Parathyroid adenoma (tissue), 2 donors: ENCODE measurements at regions not wholly inside any gene's neighbourhood (a gene's known extent, or its start where the extent isn't known, plus 50 kb on each side); places are given as distances from the start of the nearest gene placed in this dataset.

Experiments
- H2AFZ ChIP-seq: fragments of 300-600 bp; sonication (generic); one replicate; pipeline ENCODE4 v1.7.0; 2017; ENCODE audit warnings: antibody characterized with exemption, mild to moderate bottlenecking
- H3K27ac ChIP-seq: fragments of 300-600 bp; sonication (generic); one replicate; pipeline ENCODE4 v1.7.0; 2017
- H3K27me3 ChIP-seq: fragments of 300-600 bp; sonication (generic); one replicate; pipeline ENCODE4 v1.7.0; 2017; ENCODE audit warnings: low read length; ENCODE audit not compliant: control insufficient read depth, insufficient read depth
- H3K36me3 ChIP-seq: fragments of 300-600 bp; sonication (generic); one replicate; pipeline ENCODE4 v1.7.0; 2017; ENCODE audit warnings: low read length; ENCODE audit not compliant: control insufficient read depth, insufficient read depth
- H3K4me1 ChIP-seq: fragments of 300-600 bp; sonication (generic); one replicate; pipeline ENCODE4 v1.7.0; 2017; ENCODE audit warnings: control low read depth
- H3K4me2 ChIP-seq: fragments of 300-600 bp; sonication (generic); one replicate; pipeline ENCODE4 v1.7.0; 2017; ENCODE audit warnings: low read length
- H3K4me3 ChIP-seq: fragments of 300-600 bp; sonication (generic); one replicate; pipeline ENCODE4 v1.7.0; 2017; ENCODE audit warnings: low read depth, low read length
- H3K79me2 ChIP-seq: fragments of 300-600 bp; sonication (generic); one replicate; pipeline ENCODE4 v1.7.0; 2017; ENCODE audit warnings: control low read depth
- H3K9ac ChIP-seq: fragments of 300-600 bp; sonication (generic); one replicate; pipeline ENCODE4 v1.7.0; 2017; ENCODE audit warnings: mild to moderate bottlenecking
- H3K9me3 ChIP-seq: fragments of 300-600 bp; sonication (generic); one replicate; pipeline ENCODE4 v1.7.0; 2017; ENCODE audit warnings: low read length; ENCODE audit not compliant: control insufficient read depth
- TF ChIP-seq, protein P1 (sequence below): fragments of 300-600 bp; sonication (generic); IDR thresholded peaks from one replicate; pipeline ENCODE4 v1.7.0; 2017; ENCODE audit warnings: antibody characterized with exemption, mild to moderate bottlenecking
- donor health status: primary hyperparathyroidism.

DNA sequence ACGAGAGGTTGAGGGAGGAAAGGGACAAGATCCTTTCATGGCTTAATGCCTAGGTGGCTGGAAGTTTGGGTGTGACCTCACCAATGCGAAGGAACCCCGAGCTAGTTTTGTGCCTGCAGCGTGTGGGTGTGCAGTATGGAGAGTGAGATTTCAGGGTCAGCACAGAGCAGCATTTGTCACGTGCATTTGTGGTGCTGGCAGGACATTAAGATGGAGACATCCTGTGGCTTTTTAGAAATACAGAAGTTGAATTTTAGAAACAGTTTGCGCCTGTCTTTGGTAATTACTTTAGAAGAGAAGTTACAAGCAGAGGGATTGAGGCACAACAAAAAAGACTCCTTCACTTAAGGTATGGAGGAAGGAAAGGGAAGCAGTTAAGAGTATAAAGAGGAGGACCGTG lies 258.2 kb upstream of the THUMPD2 start:
- no peaks in the 10 kb centered on the region for H3K27me3 ChIP-seq
- no peak overlapping the region for H3K9ac ChIP-seq
- no peak overlapping the region for H3K4me3 ChIP-seq
- no peaks in the 10 kb centered on the region for H3K79me2 ChIP-seq
- H3K27ac ChIP-seq: no peak overlapping the region
- H3K4me1 ChIP-seq: no peaks in the 10 kb centered on the region
- no peak overlapping the region for H2AFZ ChIP-seq
- no peaks in the 10 kb centered on the region for H3K36me3 ChIP-seq
- H3K4me2 ChIP-seq: no peak overlapping the region
- H3K9me3 ChIP-seq: no peaks in the 10 kb centered on the region
- TF ChIP-seq, protein P1, sequence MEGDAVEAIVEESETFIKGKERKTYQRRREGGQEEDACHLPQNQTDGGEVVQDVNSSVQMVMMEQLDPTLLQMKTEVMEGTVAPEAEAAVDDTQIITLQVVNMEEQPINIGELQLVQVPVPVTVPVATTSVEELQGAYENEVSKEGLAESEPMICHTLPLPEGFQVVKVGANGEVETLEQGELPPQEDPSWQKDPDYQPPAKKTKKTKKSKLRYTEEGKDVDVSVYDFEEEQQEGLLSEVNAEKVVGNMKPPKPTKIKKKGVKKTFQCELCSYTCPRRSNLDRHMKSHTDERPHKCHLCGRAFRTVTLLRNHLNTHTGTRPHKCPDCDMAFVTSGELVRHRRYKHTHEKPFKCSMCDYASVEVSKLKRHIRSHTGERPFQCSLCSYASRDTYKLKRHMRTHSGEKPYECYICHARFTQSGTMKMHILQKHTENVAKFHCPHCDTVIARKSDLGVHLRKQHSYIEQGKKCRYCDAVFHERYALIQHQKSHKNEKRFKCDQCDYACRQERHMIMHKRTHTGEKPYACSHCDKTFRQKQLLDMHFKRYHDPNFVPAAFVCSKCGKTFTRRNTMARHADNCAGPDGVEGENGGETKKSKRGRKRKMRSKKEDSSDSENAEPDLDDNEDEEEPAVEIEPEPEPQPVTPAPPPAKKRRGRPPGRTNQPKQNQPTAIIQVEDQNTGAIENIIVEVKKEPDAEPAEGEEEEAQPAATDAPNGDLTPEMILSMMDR: no peak

- H3K9ac ChIP-seq: no peak overlapping the region
- H3K9me3 ChIP-seq: no peaks in the 10 kb centered on the region
- no peaks in the 10 kb centered on the region for H3K27me3 ChIP-seq
- H2AFZ ChIP-seq: no peak overlapping the region
- no peak overlapping the region for H3K4me2 ChIP-seq
- H3K27ac ChIP-seq: no peak overlapping the region
- TF ChIP-seq, protein P1: no peak
- H3K79me2 ChIP-seq: no peaks in the 10 kb centered on the region
- H3K4me3 ChIP-seq: no peak overlapping the region
- H3K4me1 ChIP-seq: no peaks in the 10 kb centered on the region
- no peaks in the 10 kb centered on the region for H3K36me3 ChIP-seq
Measured at GRCh38 chr2:40036241-40036640, 257.2 kb upstream of the THUMPD2 start.

GRCh38 chr2:40034801-40035200 lies 255.7 kb upstream of the THUMPD2 start:
- Histone ChIP-seq H3K9ac (no peak overlapping the region), H3K9me3 (no peaks in the 10 kb centered on the region), H3K36me3 (no peaks in the 10 kb centered on the region), H3K79me2 (no peaks in the 10 kb centered on the region), H3K4me2 (no peak overlapping the region), H2AFZ (no peak overlapping the region), H3K27ac (no peak overlapping the region), H3K27me3 (no peaks in the 10 kb centered on the region), H3K4me1 (no peaks in the 10 kb centered on the region), H3K4me3 (no peak overlapping the region)
- TF ChIP-seq, protein P1: no peak

- TF ChIP-seq, protein P1: no peak
- no peaks in the 10 kb centered on the region for H3K4me1 ChIP-seq
- H2AFZ ChIP-seq: no peak overlapping the region
Measured at GRCh38 chr2:40034198-40034597, 255.1 kb upstream of the THUMPD2 start.

GRCh38 chr2:40033781-40034180 lies 254.7 kb upstream of the THUMPD2 start:
- H3K4me2 ChIP-seq: no peak overlapping the region
- TF ChIP-seq, protein P1: no peak
- no peaks in the 10 kb centered on the region for H3K79me2 ChIP-seq
- H3K4me3 ChIP-seq: no peak overlapping the region
- H3K4me1 ChIP-seq: no peaks in the 10 kb centered on the region
- no peak overlapping the region for H2AFZ ChIP-seq
- no peaks in the 10 kb centered on the region for H3K27me3 ChIP-seq
- H3K9me3 ChIP-seq: no peaks in the 10 kb centered on the region
- H3K36me3 ChIP-seq: no peaks in the 10 kb centered on the region
- no peak overlapping the region for H3K9ac ChIP-seq
- no peak overlapping the region for H3K27ac ChIP-seq

More at GRCh38 chr2:40034198-40034597, 255.1 kb upstream of the THUMPD2 start:
- Histone ChIP-seq H3K79me2 (no peaks in the 10 kb centered on the region), H3K4me2 (no peak overlapping the region), H3K4me3 (no peak overlapping the region), H3K9ac (no peak overlapping the region), H3K27me3 (no peaks in the 10 kb centered on the region), H3K27ac (no peak overlapping the region), H3K9me3 (no peaks in the 10 kb centered on the region), H3K36me3 (no peaks in the 10 kb centered on the region)
